Natural killer cell (primary cell): ENCODE measurements at regions not wholly inside any gene's neighbourhood (a gene's known extent, or its start where the extent isn't known, plus 50 kb on each side); places are given as distances from the start of the nearest gene placed in this dataset.

Experiments used
- ATAC-seq, 3 donors: fragments of 150-1000 bp in 2 of 3; fragments of 200-7000 bp in 1 of 3; cut with Tn5 transposase; 1 replicate in 1 of 3; 2 replicates in 2 of 3; pipeline ENCODE4 v1.10.0; 2021; ENCODE audit warnings: mild to moderate bottlenecking in 2 of 3, moderate library complexity in 2 of 3
- DNase-seq, 2 donors: peaks; one replicate each; pipeline versions ENCODE4 v3.0.0 to v3.0.0-alpha.2; 2013 to 2021; ENCODE audit warnings: mixed read lengths in 1 of 2
- H3K27ac ChIP-seq: one replicate; pipeline ENCODE4 v1.5.1; 2013; ENCODE audit warnings: mild to moderate bottlenecking, low read length
- H3K27me3 ChIP-seq: one replicate; pipeline ENCODE4 v1.6.1; 2013; ENCODE audit warnings: low read length; ENCODE audit not compliant: control insufficient read depth, insufficient read depth
- H3K36me3 ChIP-seq: one replicate; pipeline ENCODE4 v1.6.1; 2013; ENCODE audit warnings: low read length; ENCODE audit not compliant: control insufficient read depth, insufficient read depth
- H3K4me1 ChIP-seq: one replicate; pipeline ENCODE4 v1.6.1; 2013; ENCODE audit warnings: low read length; ENCODE audit not compliant: control insufficient read depth, insufficient read depth
- H3K4me3 ChIP-seq: one replicate; pipeline ENCODE4 v1.5.1; 2013; ENCODE audit warnings: low read length
- H3K9me3 ChIP-seq: one replicate; pipeline ENCODE4 v1.6.1; 2013; ENCODE audit warnings: low read length; ENCODE audit not compliant: control insufficient read depth, insufficient read depth
- H3K27ac Mint-ChIP-seq, 2 donors: one replicate each; pipeline ENCODE4 v1.8.0; 2022; ENCODE audit warnings: mild to moderate bottlenecking in 2 of 2, mixed read lengths in 2 of 2, moderate library complexity in 1 of 2
- H3K27me3 Mint-ChIP-seq, 2 donors: one replicate each; pipeline ENCODE4 v1.8.0; 2022; ENCODE audit warnings: low read depth in 2 of 2, mixed read lengths in 2 of 2
- H3K36me3 Mint-ChIP-seq: one replicate; pipeline ENCODE4 v1.8.0; 2022; ENCODE audit warnings: mixed read lengths
- H3K4me1 Mint-ChIP-seq, 2 donors: one replicate each; pipeline ENCODE4 v1.8.0; 2022; ENCODE audit warnings: mixed read lengths in 2 of 2
- H3K4me3 Mint-ChIP-seq: one replicate; pipeline ENCODE4 v1.8.0; 2022; ENCODE audit warnings: mild to moderate bottlenecking, moderate library complexity, mixed read lengths
- H3K9me3 Mint-ChIP-seq, 2 donors: one replicate each; pipeline ENCODE4 v1.8.0; 2022; ENCODE audit warnings: mixed read lengths in 2 of 2
- WGBS: methylation state at CpG from one replicate; pipeline ENCODE4 v1.1.7; 2013; ENCODE audit warnings: missing lambda C conversion rate; ENCODE audit not compliant: insufficient coverage; 5-methylcytosine and 5-hydroxymethylcytosine counted together
- intact Hi-C: fragments of 100-400 bp; cut with micrococcal nuclease; formaldehyde crosslinking; loops from one replicate; pipeline ENCODE4 v1.14.2; 2022
- TF ChIP-seq, protein P1 (sequence below): fragments of 200-600 bp; IDR thresholded peaks from one replicate; pipeline ENCODE4 v1.8.0; 2022; ENCODE audit warnings: antibody characterized with exemption

GRCh38 chr13:65149687-65150086 is 2080.4 kb downstream of the PCDH9 start:
- peaks cover 16 to 18% of the 10 kb centered on the region in 2 donors for H3K4me1 Mint-ChIP-seq
- H3K27ac Mint-ChIP-seq = no peak overlapping the region
- H3K4me3 Mint-ChIP-seq = no peak overlapping the region
- WGBS = 96% methylated on average over 36 of the region's 37 CpGs
- Histone ChIP-seq H3K27me3 (no peaks in the 10 kb centered on the region), H3K4me3 (no peak overlapping the region), H3K36me3 (no peaks in the 10 kb centered on the region), H3K9me3 (peaks cover 3% of the 10 kb centered on the region), H3K4me1 (peaks cover 7% of the 10 kb centered on the region), H3K27ac (no peak overlapping the region)
- intact Hi-C loops = no loop called here
- no peak for DNase-seq
- no peaks in the 10 kb centered on the region for H3K36me3 Mint-ChIP-seq
- H3K27me3 Mint-ChIP-seq = no peaks in the 10 kb centered on the region
- no peak for ATAC-seq
- peaks cover 0 to 5% of the 10 kb centered on the region in 2 donors for H3K9me3 Mint-ChIP-seq
- TF ChIP-seq, protein P1, sequence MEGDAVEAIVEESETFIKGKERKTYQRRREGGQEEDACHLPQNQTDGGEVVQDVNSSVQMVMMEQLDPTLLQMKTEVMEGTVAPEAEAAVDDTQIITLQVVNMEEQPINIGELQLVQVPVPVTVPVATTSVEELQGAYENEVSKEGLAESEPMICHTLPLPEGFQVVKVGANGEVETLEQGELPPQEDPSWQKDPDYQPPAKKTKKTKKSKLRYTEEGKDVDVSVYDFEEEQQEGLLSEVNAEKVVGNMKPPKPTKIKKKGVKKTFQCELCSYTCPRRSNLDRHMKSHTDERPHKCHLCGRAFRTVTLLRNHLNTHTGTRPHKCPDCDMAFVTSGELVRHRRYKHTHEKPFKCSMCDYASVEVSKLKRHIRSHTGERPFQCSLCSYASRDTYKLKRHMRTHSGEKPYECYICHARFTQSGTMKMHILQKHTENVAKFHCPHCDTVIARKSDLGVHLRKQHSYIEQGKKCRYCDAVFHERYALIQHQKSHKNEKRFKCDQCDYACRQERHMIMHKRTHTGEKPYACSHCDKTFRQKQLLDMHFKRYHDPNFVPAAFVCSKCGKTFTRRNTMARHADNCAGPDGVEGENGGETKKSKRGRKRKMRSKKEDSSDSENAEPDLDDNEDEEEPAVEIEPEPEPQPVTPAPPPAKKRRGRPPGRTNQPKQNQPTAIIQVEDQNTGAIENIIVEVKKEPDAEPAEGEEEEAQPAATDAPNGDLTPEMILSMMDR = no peak

GRCh38 chr13:65143920-65144319 is 2086.2 kb downstream of the PCDH9 start:
- TF ChIP-seq, protein P1 = no peak
- no peak overlapping the region for H3K27ac ChIP-seq
- WGBS = 81% methylated on average over 1 of the region's 3 CpGs
- H3K27me3 Mint-ChIP-seq = no peaks in the 10 kb centered on the region
- no peaks in the 10 kb centered on the region for H3K9me3 ChIP-seq
- intact Hi-C loops = no loop called here
- H3K4me3 ChIP-seq = no peak overlapping the region
- H3K4me3 Mint-ChIP-seq = no peak overlapping the region
- no peak for DNase-seq
- no peak overlapping the region for H3K27ac Mint-ChIP-seq
- no peaks in the 10 kb centered on the region for H3K27me3 ChIP-seq
- no peaks in the 10 kb centered on the region for H3K36me3 Mint-ChIP-seq
- no peak for ATAC-seq
- no peaks in the 10 kb centered on the region for H3K4me1 Mint-ChIP-seq
- peaks cover 0 to 3% of the 10 kb centered on the region in 2 donors for H3K9me3 Mint-ChIP-seq
- no peaks in the 10 kb centered on the region for H3K36me3 ChIP-seq
- no peaks in the 10 kb centered on the region for H3K4me1 ChIP-seq

- Mint-ChIP-seq H3K4me3 (no peak overlapping the region), H3K9me3 (peaks cover 3% of the 10 kb centered on the region in 2 donors), H3K27ac (no peak overlapping the region), H3K36me3 (no peaks in the 10 kb centered on the region), H3K4me1 (no peaks in the 10 kb centered on the region), H3K27me3 (no peaks in the 10 kb centered on the region)
- no peak overlapping the region for H3K27ac ChIP-seq
- ATAC-seq = no peak
- DNase-seq = no peak
- H3K27me3 ChIP-seq = no peaks in the 10 kb centered on the region
- no peak overlapping the region for H3K4me3 ChIP-seq
- H3K36me3 ChIP-seq = no peaks in the 10 kb centered on the region
- intact Hi-C loops = no loop called here
- no peaks in the 10 kb centered on the region for H3K4me1 ChIP-seq
- 73% methylated on average over 7 of the region's 7 CpGs for WGBS
- no peaks in the 10 kb centered on the region for H3K9me3 ChIP-seq
- TF ChIP-seq, protein P1 = no peak
Measured at GRCh38 chr13:65133094-65133493, 2097.0 kb downstream of the PCDH9 start.

DNA sequence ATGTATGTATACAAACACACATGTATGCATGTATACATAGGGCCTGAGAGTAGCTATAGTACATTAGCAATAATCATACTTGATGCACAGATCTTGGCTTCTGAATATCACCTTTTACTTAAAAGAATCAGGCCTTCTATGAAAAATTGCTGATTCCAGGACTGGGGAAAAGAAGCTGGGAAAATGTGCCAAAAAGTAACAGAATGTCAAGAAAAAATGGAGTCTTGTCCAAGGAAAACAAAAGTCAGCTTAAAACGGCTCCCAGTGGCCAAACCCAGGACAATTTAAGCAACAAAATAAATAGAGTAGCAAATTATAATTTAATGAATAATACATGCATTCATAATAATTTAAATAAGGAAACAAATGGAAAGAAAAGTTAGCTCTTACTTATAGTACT is 2104.9 kb downstream of the PCDH9 start:
- no peak overlapping the region for H3K27ac Mint-ChIP-seq
- H3K36me3 ChIP-seq = no peaks in the 10 kb centered on the region
- no peaks in the 10 kb centered on the region for H3K9me3 ChIP-seq
- DNase-seq = no peak
- no peaks in the 10 kb centered on the region for H3K27me3 ChIP-seq
- H3K4me1 ChIP-seq = no peaks in the 10 kb centered on the region
- H3K9me3 Mint-ChIP-seq = peaks cover 5 to 7% of the 10 kb centered on the region in 2 donors
- no peak overlapping the region for H3K4me3 Mint-ChIP-seq
- no peak for ATAC-seq
- TF ChIP-seq, protein P1 = no peak
- no peaks in the 10 kb centered on the region for H3K4me1 Mint-ChIP-seq
- H3K4me3 ChIP-seq = no peak overlapping the region
- H3K27me3 Mint-ChIP-seq = no peaks in the 10 kb centered on the region
- H3K27ac ChIP-seq = no peak overlapping the region
- H3K36me3 Mint-ChIP-seq = no peaks in the 10 kb centered on the region
- intact Hi-C loops = no loop called here
- WGBS = no CpG with 5 or more reads among the region's 1 CpG
